Tongue (tissue), 2 donors: ENCODE measurements at regions not wholly inside any gene's neighbourhood (a gene's known extent, or its start where the extent isn't known, plus 50 kb on each side); places are given as distances from the start of the nearest gene placed in this dataset. TPM values are rescaled to one million over a fixed set of nuclear protein-coding genes. Genes with fewer than 3 reads are reported as not detected.
A peak's percentile ranks its signal among the peaks of the same experiment; 100 is the strongest.

Experiments used
- DNase-seq: peaks from one replicate; pipeline ENCODE4 v3.0.0-alpha.2; 2015
- small RNA-seq: library from RNA; depleted of rRNA; stranded (forward); fragments of <200 nt; gene quantifications from one replicate; pipeline ENCODE3, GENCODE V24; 2014; ENCODE audit warnings: low replicate concordance

GRCh38 chr1:43008115-43009060, 49.7 kb upstream of the SLC2A1 start:
- peak; percentile 27 for DNase-seq

Small RNAs in the stretch of these regions (small RNA-seq; reads per million reads assigned to genes)
- gene RF00026: not detected
